ENCODE measurements at regions not wholly inside any gene's neighbourhood (a gene's known extent, or its start where the extent isn't known, plus 50 kb on each side); places are given as distances from the start of the nearest gene placed in this dataset.
A peak's percentile ranks its signal among the peaks of the same experiment; 100 is the strongest.

DNA sequence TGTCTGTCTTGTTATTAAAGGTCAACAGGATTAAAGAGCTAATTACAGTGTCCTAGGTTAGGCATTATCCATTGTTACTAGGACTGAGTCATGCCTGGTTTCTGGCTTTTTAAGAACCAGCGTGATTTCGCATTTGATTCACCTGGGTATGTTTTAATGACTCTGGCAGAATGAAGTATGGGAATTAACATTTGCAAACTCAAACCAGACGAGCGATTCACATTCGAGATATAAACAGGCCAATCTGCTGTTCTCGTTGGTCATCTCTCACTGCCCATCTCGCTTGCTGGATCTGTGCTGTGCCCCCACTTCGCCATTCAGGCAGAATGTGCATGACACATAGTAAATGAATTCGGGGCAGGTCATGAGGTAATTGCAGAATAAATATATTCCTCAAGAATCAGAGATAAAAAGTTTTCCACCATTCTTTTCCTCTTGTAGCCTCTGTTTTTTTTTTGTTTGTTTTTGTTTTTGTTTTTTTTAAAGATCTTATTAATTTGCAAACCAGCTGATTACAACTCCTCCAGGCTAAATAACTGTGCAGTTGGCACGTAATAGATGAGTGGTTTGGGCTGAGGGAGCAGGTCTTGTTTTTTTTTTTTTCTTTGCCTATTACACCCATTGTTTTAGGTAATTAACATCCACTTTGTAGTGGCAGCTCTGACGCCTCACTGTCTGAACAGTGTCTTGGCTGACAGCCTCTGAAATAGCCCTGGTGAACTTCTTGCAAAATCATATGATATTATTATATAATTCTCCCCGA is 313.5 kb upstream of the MSX2 start:
- Histone ChIP-seq H3K27me3 (replicated peaks; ENCODE audit: insufficient read depth) (no peaks in the 10 kb centered on the region), H3K27ac (peak overlapping the region in 1 of 2 donors; percentile 65), H3K36me3 (no peaks in the 10 kb centered on the region), H3K4me3 (no peak overlapping the region), H3K9me3 (no peaks in the 10 kb centered on the region), H3K4me1 (ENCODE audit: control insufficient read depth in 1 of 2, low read depth in 2 of 2) (peaks cover 11 to 37% of the 10 kb centered on the region in 2 donors)
- ATAC-seq (ENCODE audit: insufficient number of reproducible peaks, low FRiP score, low read depth) (no peak), DNase-seq (ENCODE audit: low spot score) (no peak)
- TF ChIP-seq, protein P1, sequence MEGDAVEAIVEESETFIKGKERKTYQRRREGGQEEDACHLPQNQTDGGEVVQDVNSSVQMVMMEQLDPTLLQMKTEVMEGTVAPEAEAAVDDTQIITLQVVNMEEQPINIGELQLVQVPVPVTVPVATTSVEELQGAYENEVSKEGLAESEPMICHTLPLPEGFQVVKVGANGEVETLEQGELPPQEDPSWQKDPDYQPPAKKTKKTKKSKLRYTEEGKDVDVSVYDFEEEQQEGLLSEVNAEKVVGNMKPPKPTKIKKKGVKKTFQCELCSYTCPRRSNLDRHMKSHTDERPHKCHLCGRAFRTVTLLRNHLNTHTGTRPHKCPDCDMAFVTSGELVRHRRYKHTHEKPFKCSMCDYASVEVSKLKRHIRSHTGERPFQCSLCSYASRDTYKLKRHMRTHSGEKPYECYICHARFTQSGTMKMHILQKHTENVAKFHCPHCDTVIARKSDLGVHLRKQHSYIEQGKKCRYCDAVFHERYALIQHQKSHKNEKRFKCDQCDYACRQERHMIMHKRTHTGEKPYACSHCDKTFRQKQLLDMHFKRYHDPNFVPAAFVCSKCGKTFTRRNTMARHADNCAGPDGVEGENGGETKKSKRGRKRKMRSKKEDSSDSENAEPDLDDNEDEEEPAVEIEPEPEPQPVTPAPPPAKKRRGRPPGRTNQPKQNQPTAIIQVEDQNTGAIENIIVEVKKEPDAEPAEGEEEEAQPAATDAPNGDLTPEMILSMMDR (IDR thresholded peaks at IDR 0.05) = no peak

DNA sequence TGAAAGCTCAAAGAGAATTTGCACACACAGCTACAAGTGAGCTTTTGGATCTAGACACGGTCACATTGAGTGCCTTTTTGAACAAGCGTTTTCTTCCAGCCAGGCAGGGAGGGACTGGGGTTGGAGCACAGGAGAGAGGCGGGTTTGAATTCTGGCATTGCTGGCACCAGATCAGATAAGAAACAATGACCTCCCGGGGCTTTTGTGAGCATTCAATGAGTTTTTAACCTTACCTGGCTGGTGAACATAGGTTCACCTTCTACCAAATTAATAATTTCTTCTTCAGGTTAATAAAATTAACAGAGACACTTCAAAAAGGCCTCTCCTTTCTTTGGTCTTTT is 312.9 kb upstream of the MSX2 start:
- Histone ChIP-seq H3K36me3 (no peaks in the 10 kb centered on the region), H3K9me3 (no peaks in the 10 kb centered on the region), H3K27ac (peak overlapping the region in 1 of 2 donors; percentile 65), H3K4me3 (no peak overlapping the region), H3K4me1 (ENCODE audit: control insufficient read depth in 1 of 2, low read depth in 2 of 2) (peaks cover 11 to 37% of the 10 kb centered on the region in 2 donors), H3K27me3 (replicated peaks; ENCODE audit: insufficient read depth) (no peaks in the 10 kb centered on the region)
- TF ChIP-seq, protein P1 (IDR thresholded peaks at IDR 0.05) = no peak
- DNase-seq (ENCODE audit: low spot score) = no peak
- ATAC-seq (ENCODE audit: insufficient number of reproducible peaks, low FRiP score, low read depth) = no peak

DNA sequence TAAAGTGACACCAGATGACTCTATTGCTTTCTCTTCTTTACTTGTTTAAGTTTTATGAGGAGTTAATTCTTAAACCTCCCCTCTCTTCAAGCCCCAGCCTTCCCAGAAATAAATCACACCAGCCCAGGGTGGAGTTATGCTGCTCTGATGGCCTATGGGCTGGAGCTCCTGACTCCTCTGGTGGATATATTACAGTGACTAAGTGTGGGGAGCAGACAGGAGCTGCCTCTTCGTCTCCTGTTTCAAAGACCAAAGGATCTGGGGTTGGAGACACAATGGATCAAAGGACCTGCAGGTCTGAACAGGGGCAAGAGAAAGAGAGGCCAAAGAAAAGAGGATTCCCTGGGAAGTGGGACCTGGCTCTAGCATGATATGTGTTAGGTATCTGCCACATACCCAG is 312.0 kb upstream of the MSX2 start:
- TF ChIP-seq, protein P1 (IDR thresholded peaks at IDR 0.05) = no peak
- no peaks in the 10 kb centered on the region for H3K27me3 ChIP-seq (replicated peaks; ENCODE audit: insufficient read depth)
- H3K27ac ChIP-seq = peak overlapping the region in 1 of 2 donors; percentile 65
- no peak overlapping the region for H3K4me3 ChIP-seq
- no peaks in the 10 kb centered on the region for H3K9me3 ChIP-seq
- no peaks in the 10 kb centered on the region for H3K36me3 ChIP-seq
- ATAC-seq (ENCODE audit: insufficient number of reproducible peaks, low FRiP score, low read depth) = no peak
- DNase-seq (ENCODE audit: low spot score) = no peak
- H3K4me1 ChIP-seq (ENCODE audit: control insufficient read depth in 1 of 2, low read depth in 2 of 2) = peaks cover 11 to 37% of the 10 kb centered on the region in 2 donors

DNA sequence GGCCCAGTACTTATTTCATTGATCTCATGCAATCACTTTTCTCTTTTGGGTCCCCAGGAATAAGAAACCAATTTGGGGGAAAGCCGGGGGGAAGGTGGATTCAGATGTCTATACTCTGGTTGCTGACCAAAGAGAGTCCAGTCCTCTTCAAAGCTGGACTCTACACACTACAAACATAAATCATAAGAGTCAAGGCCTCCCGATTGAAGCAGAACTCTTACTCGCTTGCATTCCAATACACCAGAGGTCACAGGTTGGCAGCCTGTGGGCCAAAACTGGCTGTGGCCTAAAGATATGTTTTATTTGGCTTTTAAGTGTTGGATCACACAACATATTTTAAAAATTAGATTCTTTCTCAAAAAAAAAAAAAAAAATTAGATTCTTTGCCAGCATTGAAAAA is 311.4 kb upstream of the MSX2 start:
- Histone ChIP-seq H3K27me3 (replicated peaks; ENCODE audit: insufficient read depth) (no peaks in the 10 kb centered on the region), H3K36me3 (no peaks in the 10 kb centered on the region), H3K9me3 (no peaks in the 10 kb centered on the region), H3K4me1 (ENCODE audit: control insufficient read depth in 1 of 2, low read depth in 2 of 2) (peaks cover 11 to 37% of the 10 kb centered on the region in 2 donors), H3K27ac (peak overlapping the region in 1 of 2 donors; percentile 65), H3K4me3 (no peak overlapping the region)
- ATAC-seq (ENCODE audit: insufficient number of reproducible peaks, low FRiP score, low read depth) (no peak), DNase-seq (ENCODE audit: low spot score) (no peak)
- TF ChIP-seq, protein P1 (IDR thresholded peaks at IDR 0.05) = no peak

DNA sequence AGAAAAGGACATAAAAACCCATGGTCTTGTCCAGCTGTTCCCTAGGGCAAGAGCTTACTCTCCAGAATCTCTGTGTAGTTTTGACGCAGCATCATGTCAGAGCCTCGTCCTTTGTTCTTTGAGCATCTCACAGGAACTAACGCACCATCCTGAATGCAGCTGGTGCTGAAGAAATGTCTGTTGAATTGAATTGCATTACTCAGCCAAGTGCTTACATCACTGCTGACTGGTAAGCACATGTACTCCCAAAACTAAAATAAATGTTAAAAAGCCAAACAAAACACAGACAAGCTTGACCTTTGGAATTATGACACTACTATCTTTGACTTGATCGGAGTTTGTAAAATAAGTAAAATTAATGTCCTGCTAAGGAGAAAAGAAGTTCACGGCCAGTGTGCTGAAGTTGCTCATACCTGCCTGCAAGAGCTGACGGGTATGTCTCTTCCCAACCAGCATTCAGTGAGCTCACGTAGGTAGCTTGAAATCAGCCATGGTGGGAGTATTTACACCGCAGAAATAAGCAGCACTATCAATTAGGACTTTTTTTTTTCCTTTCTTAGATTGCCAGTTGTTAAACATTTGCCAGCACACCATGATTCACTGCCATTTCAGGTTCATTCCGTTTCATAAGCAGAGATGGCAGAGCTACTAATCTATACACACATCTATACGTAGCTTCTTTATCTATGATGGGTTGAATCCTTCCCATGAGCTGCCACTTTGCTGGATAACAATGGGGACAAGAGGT is 310.6 kb upstream of the MSX2 start:
- no peaks in the 10 kb centered on the region for H3K36me3 ChIP-seq
- H3K4me1 ChIP-seq (ENCODE audit: control insufficient read depth in 1 of 2, low read depth in 2 of 2) = peaks cover 11 to 37% of the 10 kb centered on the region in 2 donors
- TF ChIP-seq, protein P1 (IDR thresholded peaks at IDR 0.05) = no peak
- no peak overlapping the region for H3K4me3 ChIP-seq
- H3K9me3 ChIP-seq = no peaks in the 10 kb centered on the region
- no peaks in the 10 kb centered on the region for H3K27me3 ChIP-seq (replicated peaks; ENCODE audit: insufficient read depth)
- peak overlapping the region; percentile 20 to 65 for H3K27ac ChIP-seq
- no peak for DNase-seq (ENCODE audit: low spot score)
- ATAC-seq (ENCODE audit: insufficient number of reproducible peaks, low FRiP score, low read depth) = peak; percentile 36

Data from thoracic aorta (tissue), 2 donors.